ENCODE measurements at regions not wholly inside any gene's neighbourhood (a gene's known extent, or its start where the extent isn't known, plus 50 kb on each side); places are given as distances from the start of the nearest gene placed in this dataset.
"Not testable (repeated sequence)": the region's sequence is repeated elsewhere in the genome, so short reads cannot be mapped to it uniquely, and the experiment has no call there.

DNA sequence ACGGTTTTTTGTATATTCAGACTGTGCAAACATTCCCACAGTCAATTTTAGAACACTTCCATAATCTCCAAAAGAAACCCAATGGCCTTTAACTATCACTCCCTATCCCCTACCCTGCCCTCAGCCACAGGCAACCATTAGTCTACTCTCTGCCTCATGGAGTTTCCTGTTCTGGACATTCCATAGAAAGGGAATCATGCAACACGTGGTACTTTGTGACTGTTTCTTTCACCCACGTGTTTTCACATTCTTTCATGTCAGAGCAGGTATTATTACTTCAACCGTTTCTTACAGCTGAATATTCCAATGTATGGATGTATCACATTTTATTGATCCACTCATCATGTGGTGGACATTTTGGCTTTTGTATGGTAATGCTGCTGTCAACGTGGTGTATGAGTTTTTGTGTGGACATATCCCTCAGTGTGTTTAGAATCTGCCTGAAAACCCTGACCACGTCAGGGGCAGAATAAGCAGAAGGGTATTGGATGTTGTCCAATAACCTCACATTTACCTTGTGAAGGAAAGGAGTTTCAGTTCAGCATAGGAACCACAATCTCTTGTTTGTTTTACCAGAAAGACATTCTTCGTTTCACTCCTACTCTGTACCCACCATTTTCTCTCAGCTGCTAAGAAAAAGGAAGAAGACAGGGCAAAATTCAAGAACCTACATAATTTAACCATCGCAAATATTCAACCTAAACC is 107.5 kb upstream of the DYRK2 start:
- POLR2A ChIA-PET (ENCODE audit: partially characterized antibody) = interaction anchor here (1.0 to 2.1 kb wide), 5 partner anchors 14 to 90 kb away, joined by 3 to 12 read pairs (median 4); no protein-coding TSS in a partner anchor
- no peak overlapping the region for H3K27ac ChIP-seq (ENCODE audit: low read depth, low read length)
- CTCF ChIA-PET (ENCODE audit: partially characterized antibody) = interaction anchor here (1.1 to 1.8 kb wide), 4 partner anchors 25 to 90 kb away, joined by 3 to 5 read pairs (median 3); no protein-coding TSS in a partner anchor

DNA sequence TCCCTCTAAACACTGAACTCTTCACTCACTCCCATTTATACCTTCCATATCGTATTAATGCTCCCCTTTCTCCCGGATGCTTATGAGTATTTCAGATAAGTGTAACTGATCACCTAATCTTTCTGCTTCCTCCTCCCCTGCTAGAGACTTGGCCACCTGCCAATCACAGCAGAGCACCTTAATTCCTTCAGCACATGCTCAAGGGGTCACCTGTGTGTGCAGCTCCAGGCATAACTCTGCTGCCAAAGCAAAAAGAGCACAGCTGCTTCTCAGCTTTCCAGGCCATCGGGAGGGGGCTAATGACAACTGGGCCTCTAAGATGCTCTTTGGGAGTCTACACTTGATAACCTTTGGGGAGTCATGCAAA is 106.9 kb upstream of the DYRK2 start:
- ChIA-PET POLR2A (ENCODE audit: partially characterized antibody) (interaction anchor here (1.3 to 2.1 kb wide), 4 partner anchors 26 to 89 kb away, joined by 3 to 12 read pairs (median 4); no protein-coding TSS in a partner anchor), CTCF (ENCODE audit: partially characterized antibody) (interaction anchor here (1.1 to 1.8 kb wide), 4 partner anchors 25 to 89 kb away, joined by 3 to 5 read pairs (median 3); no protein-coding TSS in a partner anchor)
- H3K4me1 ChIP-seq (ENCODE audit: insufficient read depth, low read length) = peaks cover 15% of the 10 kb centered on the region
- no peaks in the 10 kb centered on the region for H3K36me3 Mint-ChIP-seq
- intact Hi-C loops (cut with micrococcal nuclease) = no loop called here
- DNase-seq = peak in 4 of 5 donors; percentile 27 to 34 (median 30)
- H3K9me3 ChIP-seq (ENCODE audit: control insufficient read depth in 1 of 2, low read length in 2 of 2) = no peaks in the 10 kb centered on the region
- no peak overlapping the region for H3K27ac ChIP-seq (ENCODE audit: low read depth, low read length)
- no peaks in the 10 kb centered on the region for H3K36me3 ChIP-seq (ENCODE audit: insufficient read depth, low read length)
- H3K27me3 ChIP-seq (ENCODE audit: insufficient read depth, low read length) = no peaks in the 10 kb centered on the region
- peak overlapping the region in 5 of 7 donors; percentile 5 to 53 (median 26) for H3K27ac Mint-ChIP-seq
- peaks cover 0 to 3% (median 0%) of the 10 kb centered on the region in 8 donors for H3K9me3 Mint-ChIP-seq
- no peaks in the 10 kb centered on the region for H3K27me3 Mint-ChIP-seq
- peaks cover 24 to 50% (median 40%) of the 10 kb centered on the region in 4 donors for H3K4me1 Mint-ChIP-seq
- H3K4me3 ChIP-seq (ENCODE audit: low read length in 2 of 2) = no peak overlapping the region
- H3K4me3 Mint-ChIP-seq = peak overlapping the region in 5 of 8 donors; percentile 0 to 61 (median 47)

More for the DNA sequence above, 107.5 kb upstream of the DYRK2 start:
- Mint-ChIP-seq H3K27ac (peak overlapping the region in 5 of 7 donors; percentile 5 to 53 (median 26)), H3K36me3 (no peaks in the 10 kb centered on the region), H3K27me3 (no peaks in the 10 kb centered on the region), H3K4me3 (peak overlapping the region in 4 of 8 donors; percentile 20 to 61 (median 50)), H3K4me1 (peaks cover 24 to 49% (median 40%) of the 10 kb centered on the region in 4 donors), H3K9me3 (peaks cover 0 to 3% (median 0%) of the 10 kb centered on the region in 8 donors)
- Histone ChIP-seq H3K36me3 (ENCODE audit: insufficient read depth, low read length) (no peaks in the 10 kb centered on the region), H3K4me3 (ENCODE audit: low read length in 2 of 2) (no peak overlapping the region), H3K9me3 (ENCODE audit: control insufficient read depth in 1 of 2, low read length in 2 of 2) (no peaks in the 10 kb centered on the region), H3K4me1 (ENCODE audit: insufficient read depth, low read length) (peaks cover 15% of the 10 kb centered on the region), H3K27me3 (ENCODE audit: insufficient read depth, low read length) (no peaks in the 10 kb centered on the region)
- DNase-seq = no peak
- intact Hi-C loops (cut with micrococcal nuclease) = no loop called here

DNA sequence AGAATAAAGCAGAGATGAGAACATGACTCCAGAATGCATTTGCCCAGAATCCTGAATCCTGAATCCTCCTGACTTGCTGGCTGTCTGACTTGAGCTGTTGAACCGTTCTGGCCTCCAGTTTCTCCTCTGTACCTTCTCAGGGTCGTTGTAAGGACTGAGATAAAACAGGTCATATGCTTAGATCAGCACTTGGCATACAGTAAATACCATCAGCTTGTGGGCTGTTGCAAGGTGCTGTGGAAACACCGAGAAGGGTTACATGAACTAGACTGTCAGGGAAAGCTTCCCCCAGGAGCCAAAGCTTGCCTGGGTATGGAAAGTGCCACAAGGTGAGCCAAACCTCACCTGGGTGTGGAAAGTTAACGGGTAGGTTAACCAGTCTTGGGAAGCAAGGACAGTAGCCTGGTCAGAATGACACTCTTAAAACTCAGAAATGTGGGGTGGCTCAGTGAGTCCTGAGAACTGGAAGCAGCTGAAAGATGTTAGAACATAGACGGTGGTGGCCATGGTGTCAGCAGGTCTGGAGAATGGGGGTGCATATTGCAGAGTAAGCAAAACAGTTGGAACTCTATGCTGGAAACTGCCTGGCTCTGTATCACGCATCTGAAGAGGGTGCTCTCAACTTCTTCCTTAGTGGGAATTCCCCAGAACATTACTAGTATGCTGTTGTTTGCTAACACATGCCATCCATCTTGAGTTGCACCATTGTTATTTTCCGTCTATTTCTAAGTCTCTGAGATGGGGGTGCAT is 105.3 kb upstream of the DYRK2 start:
- no peak for DNase-seq
- no peaks in the 10 kb centered on the region for H3K36me3 ChIP-seq (ENCODE audit: insufficient read depth, low read length)
- Mint-ChIP-seq H3K27me3 (no peaks in the 10 kb centered on the region), H3K36me3 (no peaks in the 10 kb centered on the region), H3K27ac (no peak overlapping the region), H3K4me1 (peaks cover 23 to 45% (median 39%) of the 10 kb centered on the region in 4 donors), H3K4me3 (peak overlapping the region in 1 of 8 donors; percentile 41), H3K9me3 (peaks cover 0 to 3% (median 0%) of the 10 kb centered on the region in 8 donors)
- no peaks in the 10 kb centered on the region for H3K9me3 ChIP-seq (ENCODE audit: control insufficient read depth in 1 of 2, low read length in 2 of 2)
- ChIA-PET CTCF (ENCODE audit: partially characterized antibody) (interaction anchor here (0.8 to 1.2 kb wide), 2 partner anchors 24 to 105 kb away, joined by 3 read pairs; partner anchors contain the start of gene DYRK2), POLR2A (ENCODE audit: partially characterized antibody) (interaction anchor here (0.9 to 2.1 kb wide), 4 partner anchors 17 to 31 kb away, joined by 3 to 12 read pairs (median 4); no protein-coding TSS in a partner anchor)
- no peak overlapping the region for H3K4me3 ChIP-seq (ENCODE audit: low read length in 2 of 2)
- peaks cover 15% of the 10 kb centered on the region for H3K4me1 ChIP-seq (ENCODE audit: insufficient read depth, low read length)
- no peak overlapping the region for H3K27ac ChIP-seq (ENCODE audit: low read depth, low read length)
- intact Hi-C loops (cut with micrococcal nuclease) = no loop called here
- H3K27me3 ChIP-seq (ENCODE audit: insufficient read depth, low read length) = no peaks in the 10 kb centered on the region

DNA sequence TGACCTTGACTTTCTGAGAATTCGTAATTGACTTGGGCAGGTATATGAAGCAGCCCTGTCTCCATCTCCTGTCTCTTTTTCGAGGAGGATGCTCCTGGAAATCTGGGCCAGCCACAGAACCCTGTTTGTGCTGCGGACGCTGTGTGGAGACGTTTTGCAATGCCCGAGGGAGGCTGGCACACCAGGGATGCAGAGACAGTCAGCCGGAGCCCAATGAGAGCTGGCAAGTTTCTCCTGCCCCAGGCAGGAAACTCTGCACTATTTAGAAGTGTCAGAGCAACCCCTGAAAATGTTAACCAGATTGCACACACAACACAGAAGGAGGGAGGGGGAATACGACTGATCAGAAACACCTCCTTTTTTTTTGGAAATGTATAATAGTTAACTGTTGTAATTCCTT is 103.2 kb upstream of the DYRK2 start:
- intact Hi-C loops (cut with micrococcal nuclease) = no loop called here
- DNase-seq = no peak
- POLR2A ChIA-PET (ENCODE audit: partially characterized antibody) = interaction anchor here (1.1 kb wide), 1 partner anchor 10 kb away, joined by 3 read pairs; no protein-coding TSS in a partner anchor
- Histone ChIP-seq H3K27me3 (ENCODE audit: insufficient read depth, low read length) (no peaks in the 10 kb centered on the region), H3K4me1 (ENCODE audit: insufficient read depth, low read length) (peaks cover 15% of the 10 kb centered on the region), H3K4me3 (ENCODE audit: low read length in 2 of 2) (no peak overlapping the region), H3K27ac (ENCODE audit: low read depth, low read length) (no peak overlapping the region), H3K9me3 (ENCODE audit: control insufficient read depth in 1 of 2, low read length in 2 of 2) (no peaks in the 10 kb centered on the region), H3K36me3 (ENCODE audit: insufficient read depth, low read length) (no peaks in the 10 kb centered on the region)
- CTCF ChIA-PET (ENCODE audit: partially characterized antibody) = no interaction called here
- peaks cover 0 to 4% (median under 1%) of the 10 kb centered on the region in 8 donors for H3K9me3 Mint-ChIP-seq
- H3K27me3 Mint-ChIP-seq = no peaks in the 10 kb centered on the region
- H3K27ac Mint-ChIP-seq = no peak overlapping the region
- peak overlapping the region in 2 of 8 donors; percentile 52 to 57 for H3K4me3 Mint-ChIP-seq
- no peaks in the 10 kb centered on the region for H3K36me3 Mint-ChIP-seq
- H3K4me1 Mint-ChIP-seq = peaks cover 20 to 45% (median 38%) of the 10 kb centered on the region in 4 donors

DNA sequence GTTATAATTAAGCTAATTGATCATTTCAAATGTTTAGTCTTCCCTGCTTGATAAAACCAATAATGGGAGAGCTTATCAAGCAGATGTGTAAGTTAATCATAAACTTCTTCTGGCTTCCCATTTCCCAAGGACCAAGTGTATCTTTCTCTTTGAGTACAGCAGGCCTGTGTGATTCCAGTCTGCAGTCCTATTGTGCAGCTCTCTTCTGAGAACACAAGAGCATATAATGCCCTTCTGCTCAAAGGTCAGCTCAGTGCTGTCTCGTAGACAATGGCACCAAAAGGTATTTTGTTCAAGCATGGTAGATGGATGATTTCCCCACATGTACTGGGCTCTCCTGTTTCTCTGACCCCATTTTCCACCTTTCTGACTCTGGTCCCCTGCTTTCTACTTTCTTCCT is 101.8 kb upstream of the DYRK2 start:
- H3K4me1 Mint-ChIP-seq = peaks cover 11 to 32% (median 26%) of the 10 kb centered on the region in 4 donors
- peaks cover 5% of the 10 kb centered on the region for H3K4me1 ChIP-seq (ENCODE audit: insufficient read depth, low read length)
- H3K27ac Mint-ChIP-seq = peak overlapping the region in 2 of 7 donors; percentile 1 to 3
- no peaks in the 10 kb centered on the region for H3K36me3 ChIP-seq (ENCODE audit: insufficient read depth, low read length)
- DNase-seq = no peak
- POLR2A ChIA-PET (ENCODE audit: partially characterized antibody) = interaction anchor here (0.9 to 1.6 kb wide), 3 partner anchors 20 to 103 kb away, joined by 3 to 6 read pairs (median 4); partner anchors contain the start of gene DYRK2
- H3K36me3 Mint-ChIP-seq = peaks cover 3 to 7% of the 10 kb centered on the region in 2 donors
- H3K9me3 Mint-ChIP-seq = peaks cover 0 to 18% (median 7%) of the 10 kb centered on the region in 8 donors
- no peaks in the 10 kb centered on the region for H3K27me3 Mint-ChIP-seq
- intact Hi-C loops (cut with micrococcal nuclease) = no loop called here
- no peaks in the 10 kb centered on the region for H3K9me3 ChIP-seq (ENCODE audit: control insufficient read depth in 1 of 2, low read length in 2 of 2)
- no peak overlapping the region for H3K4me3 Mint-ChIP-seq
- H3K27me3 ChIP-seq (ENCODE audit: insufficient read depth, low read length) = no peaks in the 10 kb centered on the region
- no peak overlapping the region for H3K4me3 ChIP-seq (ENCODE audit: low read length in 2 of 2)
- CTCF ChIA-PET (ENCODE audit: partially characterized antibody) = interaction anchor here (0.9 kb wide), 1 partner anchor 104 kb away, joined by 3 read pairs; no protein-coding TSS in a partner anchor
- no peak overlapping the region for H3K27ac ChIP-seq (ENCODE audit: low read depth, low read length)

DNA sequence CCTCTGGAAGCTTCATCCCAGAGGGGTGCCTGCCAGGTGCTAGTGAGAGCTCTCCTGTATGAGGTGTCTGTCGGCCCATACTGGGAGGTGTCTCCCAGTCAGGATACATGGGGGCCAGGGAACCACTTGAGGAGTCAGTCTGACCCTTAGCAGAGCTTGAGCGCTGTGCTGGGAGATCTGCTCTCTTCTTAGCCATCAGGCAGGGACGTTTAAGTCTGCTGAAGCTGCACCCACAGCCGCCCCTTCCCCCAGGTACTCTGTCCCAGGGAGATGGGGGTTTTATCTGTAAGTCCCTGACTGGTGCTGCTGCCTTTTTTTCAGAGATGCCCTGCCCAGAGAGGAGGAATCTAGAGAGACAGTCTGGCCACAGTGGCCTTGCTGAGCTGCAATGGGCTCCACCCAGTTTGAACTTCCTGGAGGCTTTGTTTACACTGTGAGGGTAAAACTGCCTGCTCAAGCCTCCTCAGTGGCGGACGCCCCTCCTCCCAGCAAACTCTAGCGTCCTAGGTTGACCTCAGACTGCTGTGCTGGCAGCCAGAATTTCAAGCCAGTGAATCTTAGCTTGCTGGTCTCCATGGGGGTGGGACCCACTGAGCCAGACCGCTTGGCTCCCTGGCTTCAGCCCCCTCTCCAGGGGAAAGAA is 93.3 kb upstream of the DYRK2 start:
- H3K36me3 ChIP-seq (ENCODE audit: insufficient read depth, low read length); H3K27me3 Mint-ChIP-seq; H3K27ac ChIP-seq (ENCODE audit: low read depth, low read length); H3K9me3 ChIP-seq (ENCODE audit: control insufficient read depth in 1 of 2, low read length in 2 of 2); H3K36me3 Mint-ChIP-seq; H3K4me3 ChIP-seq (ENCODE audit: low read length in 2 of 2); H3K27me3 ChIP-seq (ENCODE audit: insufficient read depth, low read length): not testable (repeated sequence)
- Mint-ChIP-seq H3K9me3 (peaks cover 0 to 27% (median 12%) of the 10 kb centered on the region in 8 donors), H3K4me3 (peak overlapping the region; percentile 33 to 77 (median 66)), H3K27ac (peak overlapping the region in 6 of 7 donors; percentile 58 to 93 (median 83)), H3K4me1 (peaks cover 0 to 18% (median 10%) of the 10 kb centered on the region in 4 donors)
- POLR2A ChIA-PET (ENCODE audit: partially characterized antibody) = interaction anchor here (0.7 to 3.9 kb wide), 18 partner anchors 9 to 286 kb away, joined by 3 to 33 read pairs (median 4); partner anchors contain the start of genes CAND1 and DYRK2
- peaks cover 22% of the 10 kb centered on the region for H3K4me1 ChIP-seq (ENCODE audit: insufficient read depth, low read length)
- CTCF ChIA-PET (ENCODE audit: partially characterized antibody) = interaction anchor here (1.1 to 2.3 kb wide), 11 partner anchors 18 to 199 kb away, joined by 3 to 17 read pairs (median 5); no protein-coding TSS in a partner anchor
- DNase-seq = peak in 4 of 5 donors; percentile 30 to 45 (median 36)
- intact Hi-C loops (cut with micrococcal nuclease) = loop anchor here (5.0 kb wide), 2 partner anchors 37 to 97 kb away; no protein-coding TSS in a partner anchor
